AG10803 (cell line): ENCODE measurements at regions not wholly inside any gene's neighbourhood (a gene's known extent, or its start where the extent isn't known, plus 50 kb on each side); places are given as distances from the start of the nearest gene placed in this dataset.

Source experiments
- DNase-seq: peaks from one replicate; pipeline ENCODE4 v3.0.0; 2010; ENCODE audit warnings: low read depth
- H3K4me3 ChIP-seq: 2 replicates; pipeline ENCODE4 v1.5.1; 2011; ENCODE audit warnings: mild to moderate bottlenecking, low read length, control low read depth
- TF ChIP-seq, protein P1 (sequence below): conservative IDR thresholded peaks from 2 replicates; pipeline ENCODE4 v1.5.1; 2011; ENCODE audit warnings: mild to moderate bottlenecking, low read length, control low read depth, inconsistent platforms

DNA sequence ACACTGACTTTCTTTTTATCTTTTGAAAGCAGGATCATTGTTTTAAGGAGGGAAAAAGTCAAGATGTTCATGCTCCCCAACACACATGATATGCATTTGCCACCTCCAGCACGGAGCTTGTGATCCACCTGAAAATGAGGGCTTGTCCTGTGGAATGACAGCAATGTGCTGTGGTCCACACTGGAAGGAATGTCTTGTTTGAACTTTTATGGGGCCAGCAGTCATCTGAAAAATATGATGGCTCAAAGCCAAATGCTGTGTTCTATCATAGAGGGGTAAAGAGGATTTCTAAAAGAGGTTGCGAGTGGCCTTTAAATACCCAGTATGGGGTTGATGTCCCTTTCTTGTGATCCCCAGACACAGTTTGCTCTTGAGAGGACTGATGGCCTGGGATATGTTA, 226.5 kb upstream of the SPRED2 start:
- H3K4me3 ChIP-seq = no peak overlapping the region
- TF ChIP-seq, protein P1, sequence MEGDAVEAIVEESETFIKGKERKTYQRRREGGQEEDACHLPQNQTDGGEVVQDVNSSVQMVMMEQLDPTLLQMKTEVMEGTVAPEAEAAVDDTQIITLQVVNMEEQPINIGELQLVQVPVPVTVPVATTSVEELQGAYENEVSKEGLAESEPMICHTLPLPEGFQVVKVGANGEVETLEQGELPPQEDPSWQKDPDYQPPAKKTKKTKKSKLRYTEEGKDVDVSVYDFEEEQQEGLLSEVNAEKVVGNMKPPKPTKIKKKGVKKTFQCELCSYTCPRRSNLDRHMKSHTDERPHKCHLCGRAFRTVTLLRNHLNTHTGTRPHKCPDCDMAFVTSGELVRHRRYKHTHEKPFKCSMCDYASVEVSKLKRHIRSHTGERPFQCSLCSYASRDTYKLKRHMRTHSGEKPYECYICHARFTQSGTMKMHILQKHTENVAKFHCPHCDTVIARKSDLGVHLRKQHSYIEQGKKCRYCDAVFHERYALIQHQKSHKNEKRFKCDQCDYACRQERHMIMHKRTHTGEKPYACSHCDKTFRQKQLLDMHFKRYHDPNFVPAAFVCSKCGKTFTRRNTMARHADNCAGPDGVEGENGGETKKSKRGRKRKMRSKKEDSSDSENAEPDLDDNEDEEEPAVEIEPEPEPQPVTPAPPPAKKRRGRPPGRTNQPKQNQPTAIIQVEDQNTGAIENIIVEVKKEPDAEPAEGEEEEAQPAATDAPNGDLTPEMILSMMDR = no peak
- peak; percentile 16 for DNase-seq

DNA sequence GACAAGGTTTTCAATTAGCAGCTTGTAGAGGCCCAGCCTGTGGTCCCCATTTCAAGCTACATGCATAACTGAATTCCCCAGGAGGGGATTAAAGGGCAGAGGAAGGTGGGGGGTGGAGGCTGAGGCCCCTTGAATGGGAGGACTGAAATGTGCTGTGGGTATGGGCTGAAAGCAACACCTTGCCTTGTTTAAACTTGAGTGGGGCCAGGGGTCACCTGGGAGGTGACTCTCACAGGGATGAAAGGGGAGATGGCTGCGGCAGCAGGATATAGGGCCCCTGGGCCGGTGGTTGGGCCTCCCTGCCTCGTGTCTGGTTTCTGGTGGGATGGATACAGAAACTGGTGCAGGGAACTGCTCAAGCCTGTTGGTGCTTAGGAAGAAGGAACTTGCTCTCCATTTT, 225.9 kb upstream of the SPRED2 start:
- DNase-seq = no peak
- no peak overlapping the region for H3K4me3 ChIP-seq
- TF ChIP-seq, protein P1 = no peak

DNA sequence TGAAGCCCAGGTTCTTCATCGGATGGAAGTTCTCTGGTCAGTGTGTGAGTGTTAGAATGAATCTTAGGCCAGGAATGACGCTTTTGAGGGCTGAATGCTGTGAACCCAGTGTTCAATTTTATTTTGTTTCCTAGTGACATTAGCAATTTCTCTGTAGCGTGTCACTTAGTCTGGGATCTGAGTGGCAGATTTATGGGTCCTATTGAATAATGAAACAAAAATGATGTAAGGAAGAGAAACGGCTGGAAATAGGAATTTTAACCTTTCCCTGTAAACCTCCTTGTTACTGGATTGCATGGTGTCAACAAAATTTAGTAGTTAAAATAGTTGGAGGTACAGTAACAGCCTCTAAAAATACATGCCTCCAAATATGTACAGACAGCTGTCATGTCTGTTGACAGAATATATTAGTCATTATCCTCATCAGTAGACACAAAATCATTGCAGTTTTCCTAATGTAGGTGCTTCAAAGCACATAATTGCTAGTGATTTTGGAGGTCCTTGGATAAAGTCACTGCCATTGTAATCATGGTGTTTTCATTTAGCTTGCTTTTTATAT, 223.8 kb upstream of the SPRED2 start:
- DNase-seq = no peak
- no peak overlapping the region for H3K4me3 ChIP-seq
- TF ChIP-seq, protein P1 = no peak

DNA sequence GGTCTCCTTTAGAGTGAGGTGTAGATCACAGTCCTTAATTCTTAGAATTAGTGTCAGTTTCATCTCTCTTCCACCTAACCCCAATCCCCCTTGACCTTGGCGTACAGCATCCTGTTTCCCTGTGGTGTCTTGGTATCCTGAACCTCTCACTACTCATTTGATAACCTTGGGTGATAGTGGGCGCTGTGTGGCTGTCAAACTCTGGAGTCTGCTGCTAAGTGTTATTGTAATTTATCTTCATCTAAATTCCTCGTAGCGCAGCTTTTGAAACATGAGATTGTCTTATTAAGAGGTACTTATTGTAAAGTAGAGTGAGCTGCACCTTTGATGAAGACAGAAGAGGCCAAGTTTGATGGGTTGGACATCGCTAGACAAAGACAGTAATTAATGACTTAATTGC, 222.6 kb upstream of the SPRED2 start:
- H3K4me3 ChIP-seq = no peak overlapping the region
- TF ChIP-seq, protein P1 = no peak
- no peak for DNase-seq

DNA sequence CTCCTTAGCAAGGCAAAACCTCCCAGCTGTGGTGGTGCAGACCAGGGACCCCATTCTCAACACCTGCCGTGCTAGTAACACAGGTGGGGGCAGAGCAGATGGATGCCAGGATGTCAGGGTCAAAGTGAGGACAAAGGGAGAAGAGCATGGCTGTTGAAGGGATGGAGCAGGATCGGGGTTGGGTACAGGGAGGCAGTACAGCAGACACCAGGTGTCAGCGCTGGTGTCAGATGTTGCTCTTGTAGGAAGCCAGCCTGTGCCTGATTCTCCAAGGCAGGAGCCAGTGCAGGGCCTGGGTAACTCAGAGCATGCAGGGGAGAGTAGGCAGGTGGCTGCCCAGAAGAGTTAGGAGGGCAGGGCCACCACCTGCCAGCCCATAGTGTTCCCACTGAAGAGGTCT, 222.1 kb upstream of the SPRED2 start:
- no peak overlapping the region for H3K4me3 ChIP-seq
- DNase-seq = no peak
- TF ChIP-seq, protein P1 = no peak

DNA sequence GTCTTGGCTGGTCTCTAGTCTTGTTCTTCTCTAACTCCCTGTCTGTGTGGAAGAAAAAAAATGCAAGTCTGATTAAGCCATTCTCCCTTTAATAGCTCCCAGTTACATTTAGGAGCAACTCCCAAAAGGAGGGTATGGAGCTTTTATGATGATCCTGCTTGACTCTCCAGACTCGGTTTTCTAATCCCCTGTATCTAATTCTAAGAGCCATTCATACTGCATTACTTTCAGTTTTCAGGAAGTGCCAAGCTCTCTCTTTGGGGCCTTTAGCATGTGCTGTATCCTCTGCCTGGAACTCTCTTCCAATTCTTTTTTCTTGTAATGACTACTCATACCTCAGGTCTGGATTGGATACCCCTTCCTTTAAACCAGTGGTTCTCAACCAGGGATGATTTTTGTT, 219.7 kb upstream of the SPRED2 start:
- TF ChIP-seq, protein P1 = no peak
- no peak overlapping the region for H3K4me3 ChIP-seq
- DNase-seq = no peak

DNA sequence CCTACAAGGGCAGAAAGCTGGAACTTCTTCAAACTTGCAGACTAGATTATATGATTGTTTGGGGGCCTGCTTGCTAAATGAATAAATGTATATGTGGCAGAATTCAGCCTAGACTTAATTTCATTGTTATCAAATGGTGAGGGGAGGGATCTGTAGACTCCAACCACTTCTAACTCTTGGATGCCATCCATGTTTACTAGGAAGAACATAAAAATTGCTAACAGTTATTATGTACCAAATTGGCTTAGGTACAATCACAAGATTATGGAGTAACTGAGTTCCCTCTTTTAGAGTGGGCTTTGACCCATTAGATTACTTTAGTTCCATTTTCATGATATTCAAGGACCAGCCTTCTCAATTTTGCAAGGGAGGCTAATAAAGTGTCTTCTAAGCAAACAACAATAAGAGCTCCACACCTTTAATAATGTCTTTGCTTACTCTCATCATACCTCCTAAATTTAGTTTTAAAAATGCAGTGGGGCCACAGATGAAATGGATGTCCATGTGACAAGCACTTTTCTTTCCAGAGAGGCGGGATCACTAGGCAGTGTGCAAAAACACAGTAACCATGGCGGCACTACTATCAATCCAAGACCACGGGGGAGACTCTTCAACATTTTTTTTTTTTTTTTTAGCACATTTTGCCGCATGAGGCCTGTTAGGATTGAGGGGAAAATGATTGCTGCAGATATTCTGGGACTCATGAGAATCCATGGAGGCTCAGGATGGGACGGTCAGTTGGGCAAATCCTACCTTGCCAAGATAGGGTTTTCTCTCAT, 217.6 kb upstream of the SPRED2 start:
- DNase-seq = no peak
- TF ChIP-seq, protein P1 = no peak

More for the DNA sequence above, 217.6 kb upstream of the SPRED2 start:
- no peak overlapping the region for H3K4me3 ChIP-seq
